HG02884 (cell line): ENCODE measurements at regions not wholly inside any gene's neighbourhood (a gene's known extent, or its start where the extent isn't known, plus 50 kb on each side); places are given as distances from the start of the nearest gene placed in this dataset.
"Not testable (repeated sequence)": the region's sequence is repeated elsewhere in the genome, so short reads cannot be mapped to it uniquely, and the experiment has no call there.

ENCODE experiments used
- ATAC-seq: cut with Tn5 transposase; IDR thresholded peaks from one replicate; pipeline ENCODE4 v1.9.1; 2021; ENCODE audit warnings: mild to moderate bottlenecking, moderate library complexity; ENCODE audit not compliant: unreplicated experiment

DNA sequence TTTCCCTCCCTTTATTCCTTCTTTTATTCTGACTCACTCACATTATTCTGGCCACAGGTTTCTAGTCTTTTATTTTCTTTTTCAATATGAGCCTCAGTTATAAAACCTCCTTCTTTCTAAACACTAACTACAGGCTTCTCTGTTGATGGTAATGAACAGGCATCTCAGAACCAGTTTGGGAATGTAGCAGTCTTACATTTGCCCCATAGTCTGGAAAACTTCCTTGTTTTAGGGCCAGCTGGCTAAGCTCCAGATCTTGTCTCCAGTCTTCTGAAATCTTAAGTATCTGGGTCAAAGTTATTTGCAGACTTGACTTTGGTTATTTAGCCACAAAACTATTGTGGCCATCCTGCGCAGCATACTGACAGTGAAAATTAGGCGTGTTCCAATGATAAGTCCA is 97.0 kb upstream of the MAN1A1 start:
- no peak for ATAC-seq

DNA sequence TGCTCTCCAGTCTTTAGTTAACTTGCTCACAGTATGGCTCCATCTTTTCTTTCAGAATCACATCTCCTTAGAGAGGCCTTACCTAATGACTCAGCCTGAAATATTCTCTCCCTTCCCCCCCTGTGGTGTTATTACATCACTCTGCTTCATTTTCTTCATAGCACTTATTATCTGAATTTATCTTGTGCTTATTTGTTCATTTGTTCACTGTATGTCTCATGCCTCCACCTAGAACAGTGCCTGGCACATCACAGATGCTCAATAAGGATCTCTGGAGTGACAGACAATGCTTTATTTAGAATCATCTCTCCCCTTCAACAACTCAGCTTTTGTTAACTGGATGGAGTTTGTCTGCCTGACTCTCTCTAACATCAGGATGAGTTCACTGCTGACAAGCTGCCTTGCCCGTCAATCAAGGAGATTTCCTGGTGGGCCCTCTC is 96.6 kb upstream of the MAN1A1 start:
- ATAC-seq, result peak; percentile 35

GRCh38 chr6:119445666-119446065 is 96.1 kb upstream of the MAN1A1 start:
- ATAC-seq, result no peak

DNA sequence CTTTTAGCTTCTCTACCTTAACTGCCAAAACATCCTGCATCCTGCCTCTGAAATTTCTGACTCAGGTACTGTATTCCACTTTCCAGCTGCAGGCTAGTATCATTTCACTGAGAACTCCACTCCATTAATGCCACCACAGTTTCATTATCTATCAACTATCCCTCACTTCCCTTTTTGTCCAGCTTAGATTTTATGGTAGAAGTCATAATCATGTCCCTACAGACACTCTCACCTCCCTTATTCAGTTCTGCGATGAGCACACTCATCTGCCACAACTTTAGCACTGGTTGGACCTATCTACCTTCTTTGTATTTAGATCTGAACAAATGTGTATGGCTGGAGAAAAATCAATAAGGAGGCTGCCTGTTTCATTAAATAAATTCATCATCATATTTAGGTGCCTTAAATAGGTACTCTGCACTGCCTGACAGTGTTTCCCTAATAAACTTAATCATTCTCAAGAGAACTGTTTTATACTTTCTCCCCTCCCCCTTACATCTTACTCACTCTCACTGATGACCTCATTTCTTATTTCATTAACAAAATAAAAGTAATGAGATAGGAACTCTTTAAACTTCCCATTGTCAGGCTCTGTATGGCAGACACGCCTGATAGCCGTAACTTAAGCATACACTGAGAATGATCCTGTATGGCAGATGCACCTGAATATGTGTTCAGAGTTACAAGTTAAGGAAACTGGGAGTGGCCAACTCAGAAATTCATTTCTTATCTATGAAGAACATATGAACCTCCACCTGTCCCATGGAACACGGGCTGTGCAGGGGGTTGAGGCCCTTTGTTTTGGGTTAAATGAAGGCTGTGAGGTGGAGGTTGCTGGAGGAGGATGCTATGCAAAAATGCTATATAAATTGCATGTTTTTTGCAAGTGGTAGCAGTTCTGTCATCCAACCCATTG is 95.3 kb upstream of the MAN1A1 start:
- ATAC-seq, result peak; percentile 61

DNA sequence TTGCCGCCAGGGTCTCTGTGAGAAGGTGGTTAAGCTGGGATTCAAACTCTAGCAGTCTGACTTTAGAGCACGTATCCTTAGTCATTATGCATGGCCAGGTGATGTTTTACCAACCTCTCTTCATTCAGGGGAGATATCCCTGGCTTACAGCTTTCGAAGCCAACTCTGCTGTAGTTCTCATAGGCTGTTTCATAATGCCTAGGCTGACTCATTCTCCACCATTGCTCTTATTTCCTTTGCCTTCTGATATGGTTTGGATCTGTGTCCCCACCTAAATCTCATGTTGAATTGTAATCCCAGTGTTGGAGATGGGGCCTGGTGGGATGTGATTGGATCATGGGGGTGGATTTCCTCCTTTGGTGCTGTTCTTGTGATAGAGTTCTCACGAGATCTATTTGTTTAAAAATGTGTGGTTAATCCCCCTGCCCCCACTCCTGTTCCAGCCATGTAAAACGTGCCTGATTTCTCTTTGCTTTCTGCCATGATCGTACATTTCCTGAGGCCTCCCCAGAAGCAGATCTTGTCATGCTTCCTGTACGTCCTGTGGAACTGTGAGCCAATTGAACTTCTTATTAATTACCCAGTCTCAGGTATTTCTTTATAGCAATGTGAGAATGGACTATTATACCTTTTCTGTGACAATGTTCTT is 94.6 kb upstream of the MAN1A1 start:
- no peak for ATAC-seq

DNA sequence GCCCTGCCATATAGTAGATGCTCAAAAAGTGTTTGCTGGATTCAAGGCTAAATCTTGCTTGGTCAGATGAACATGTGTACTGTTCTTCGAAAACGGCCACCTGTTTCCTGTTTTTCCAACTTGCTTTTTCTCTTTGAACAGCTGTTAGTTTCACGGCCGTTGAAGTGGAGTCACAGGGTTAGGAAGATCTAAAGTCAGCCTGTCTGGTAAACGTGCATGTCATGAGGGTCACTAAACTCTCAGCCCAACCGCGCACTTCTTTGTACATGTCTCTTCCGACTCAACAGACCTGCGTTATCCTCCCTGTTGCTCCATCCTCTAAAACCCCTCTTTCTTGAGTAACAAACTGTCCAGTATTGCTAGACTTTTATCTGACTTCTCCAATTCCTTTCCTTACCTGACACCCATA is 93.2 kb upstream of the MAN1A1 start:
- ATAC-seq, result peak; percentile 26

DNA sequence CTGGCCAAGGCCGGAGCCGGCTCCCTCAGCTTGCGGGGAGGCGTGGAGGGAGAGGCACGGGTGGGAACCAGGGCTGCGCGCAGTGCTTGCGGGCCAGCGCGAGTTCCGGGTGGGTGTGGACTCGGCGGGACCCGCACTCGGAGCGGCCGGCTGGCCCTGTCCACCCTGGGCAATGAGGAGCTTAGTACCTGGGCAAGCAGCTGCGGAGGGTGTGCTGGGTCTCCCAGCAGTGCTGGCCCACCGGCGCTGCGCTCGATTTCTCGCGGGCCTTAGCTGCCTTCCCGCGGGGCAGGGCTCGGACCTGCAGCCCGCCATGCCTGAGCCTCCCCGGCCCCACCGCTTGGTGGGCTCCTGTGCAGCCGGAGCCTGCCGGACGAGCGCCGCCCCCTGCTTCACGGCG is 91.4 kb upstream of the MAN1A1 start:
- no peak for ATAC-seq

DNA sequence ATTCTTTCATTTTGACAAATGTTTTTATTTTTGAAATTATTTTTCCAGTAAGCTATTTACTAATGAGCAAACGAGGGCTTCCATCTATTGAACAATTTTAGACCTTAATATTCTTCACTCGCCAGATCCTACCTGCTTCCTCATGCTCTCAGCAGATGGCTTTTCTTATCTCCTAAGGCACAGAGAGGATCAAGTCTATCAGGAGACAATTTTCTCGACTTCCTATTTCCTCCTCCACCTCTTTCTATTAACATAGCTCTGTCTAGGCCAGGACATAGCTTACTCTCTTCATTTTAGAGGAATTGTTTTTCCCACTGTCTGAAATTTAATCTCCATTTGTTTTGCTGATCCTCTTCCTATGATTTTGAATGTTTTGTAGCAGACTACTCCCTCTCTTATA is 87.0 kb upstream of the MAN1A1 start:
- no peak for ATAC-seq

- ATAC-seq, result no peak
Measured at GRCh38 chr6:119431799-119432198, 82.2 kb upstream of the MAN1A1 start.

GRCh38 chr6:119430805-119431204 is 81.2 kb upstream of the MAN1A1 start:
- ATAC-seq, result no peak

- ATAC-seq, result no peak
Measured at GRCh38 chr6:119428633-119429032, 79.1 kb upstream of the MAN1A1 start.

DNA sequence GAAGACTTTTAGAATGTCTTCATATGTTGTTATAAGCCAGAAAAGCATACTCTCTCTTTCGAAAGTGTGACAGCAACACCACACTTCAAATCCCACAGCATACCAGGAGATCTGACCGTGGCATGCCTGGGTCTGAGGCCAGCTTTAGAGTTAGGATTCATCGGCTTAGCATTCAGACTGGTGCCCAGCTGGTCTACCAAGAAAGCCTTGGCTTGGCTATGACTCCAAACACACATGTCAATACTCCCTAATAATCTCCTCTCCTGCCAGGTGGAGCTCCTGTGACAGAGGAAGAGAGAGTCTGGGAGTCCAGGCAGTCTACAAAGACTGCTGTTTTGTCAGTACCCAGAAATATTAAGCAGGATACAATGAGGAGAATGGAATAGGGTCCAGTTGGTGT is 77.1 kb upstream of the MAN1A1 start:
- ATAC-seq, result no peak

DNA sequence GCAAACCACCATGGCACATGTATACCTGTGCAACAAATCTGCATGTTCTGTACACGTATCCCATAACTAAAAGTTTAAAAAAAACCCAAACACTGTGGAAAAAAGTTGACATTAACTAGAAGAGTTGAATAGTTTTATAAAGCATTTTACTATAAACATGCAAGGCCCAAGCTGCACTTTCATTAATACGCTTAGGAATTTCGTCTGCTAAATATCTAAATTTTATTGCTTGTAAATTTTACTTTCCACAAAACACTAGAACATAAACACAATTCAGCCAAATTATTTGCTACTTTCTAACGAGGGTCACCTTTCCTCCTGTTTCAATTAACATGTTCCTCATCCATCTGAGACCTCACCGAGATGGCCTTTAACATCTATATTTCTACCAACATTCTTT is 74.4 kb upstream of the MAN1A1 start:
- ATAC-seq, result no peak

GRCh38 chr6:119418084-119418483 is 68.5 kb upstream of the MAN1A1 start:
- not testable (repeated sequence) for ATAC-seq

GRCh38 chr6:119407156-119407555 is 57.6 kb upstream of the MAN1A1 start:
- no peak for ATAC-seq

- not testable (repeated sequence) for ATAC-seq
Measured at GRCh38 chr6:119405114-119405513, 55.6 kb upstream of the MAN1A1 start.
